RWPE2 (cell line): ENCODE measurements at regions not wholly inside any gene's neighbourhood (a gene's known extent, or its start where the extent isn't known, plus 50 kb on each side); places are given as distances from the start of the nearest gene placed in this dataset.
A peak's percentile ranks its signal among the peaks of the same experiment; 100 is the strongest.

Source experiments
- ATAC-seq: fragments of 200-7000 bp; cut with Tn5 transposase; 3 replicates; pipeline ENCODE4 v1.9.1; 2021; ENCODE audit warnings: low read depth
- DNase-seq: peaks from one replicate; pipeline ENCODE4 v3.0.0-alpha.2; 2020; ENCODE audit warnings: low spot score
- H3K27ac ChIP-seq: fragments of 450-650 bp; 2 replicates; pipeline ENCODE4 v1.5.1; 2017; ENCODE audit warnings: mild to moderate bottlenecking; ENCODE audit not compliant: poor library complexity, severe bottlenecking
- H3K27me3 ChIP-seq: fragments of 250-450 bp; sonication (Bioruptor Pico); 2 replicates; pipeline ENCODE4 v1.5.1; 2021; ENCODE audit warnings: mild to moderate bottlenecking, moderate library complexity; ENCODE audit not compliant: insufficient read depth, poor library complexity, severe bottlenecking
- H3K36me3 ChIP-seq: fragments of 250-450 bp; sonication (Bioruptor Pico); 2 replicates; pipeline ENCODE4 v1.5.1; 2020; ENCODE audit warnings: low read depth, mild to moderate bottlenecking, moderate library complexity
- H3K4me1 ChIP-seq: fragments of 250-450 bp; sonication (Bioruptor Pico); 2 replicates; pipeline ENCODE4 v1.5.1; 2021; ENCODE audit warnings: mild to moderate bottlenecking, moderate library complexity; ENCODE audit not compliant: insufficient read depth, poor library complexity, severe bottlenecking
- H3K4me3 ChIP-seq: fragments of 250-450 bp; sonication (Bioruptor Pico); 2 replicates; pipeline ENCODE4 v1.5.1; 2021; ENCODE audit warnings: mild to moderate bottlenecking, moderate library complexity; ENCODE audit not compliant: severe bottlenecking
- H3K9me3 ChIP-seq: fragments of 250-450 bp; sonication (Bioruptor Pico); 2 replicates; pipeline ENCODE4 v1.5.1; 2021; ENCODE audit warnings: mild to moderate bottlenecking, moderate library complexity; ENCODE audit not compliant: severe bottlenecking
- CTCF ChIP-seq: fragments of 450-650 bp; IDR thresholded peaks from one replicate; pipeline ENCODE4 v1.5.1; 2017; ENCODE audit warnings: mild to moderate bottlenecking, moderate library complexity; ENCODE audit not compliant: poor library complexity, severe bottlenecking

- no peak overlapping the region for H3K27ac ChIP-seq
- H3K36me3 ChIP-seq: no peaks in the 10 kb centered on the region
- no peak overlapping the region for H3K4me3 ChIP-seq
- ATAC-seq (no peak), DNase-seq (no peak)
- TF ChIP-seq CTCF: peak; percentile 9
- no peaks in the 10 kb centered on the region for H3K4me1 ChIP-seq
- H3K27me3 ChIP-seq: no peaks in the 10 kb centered on the region
- no peaks in the 10 kb centered on the region for H3K9me3 ChIP-seq
These were observed 505.6 kb downstream of the RAPGEF2 start for GRCh38 chr4:159608436-159608835.

- no peak for DNase-seq
- ATAC-seq: no peak
- no peak overlapping the region for H3K4me3 ChIP-seq
These were observed 529.2 kb downstream of the RAPGEF2 start for GRCh38 chr4:159632031-159632430.

GRCh38 chr4:159639671-159640323 is 536.9 kb downstream of the RAPGEF2 start:
- ATAC-seq (peak; percentile 53; the same call in 2 of the 3 replicates), DNase-seq (no peak)
- Histone ChIP-seq H3K36me3 (no peaks in the 10 kb centered on the region), H3K27me3 (no peaks in the 10 kb centered on the region), H3K27ac (no peak overlapping the region), H3K9me3 (no peaks in the 10 kb centered on the region), H3K4me3 (no peak overlapping the region), H3K4me1 (no peaks in the 10 kb centered on the region)
- TF ChIP-seq CTCF: no peak

More at GRCh38 chr4:159632031-159632430, 529.2 kb downstream of the RAPGEF2 start:
- no peak for TF ChIP-seq CTCF
- H3K9me3 ChIP-seq: no peaks in the 10 kb centered on the region
- H3K27ac ChIP-seq: no peak overlapping the region
- H3K27me3 ChIP-seq: no peaks in the 10 kb centered on the region
- H3K36me3 ChIP-seq: no peaks in the 10 kb centered on the region
- no peaks in the 10 kb centered on the region for H3K4me1 ChIP-seq

- Histone ChIP-seq H3K4me3 (no peak overlapping the region), H3K27me3 (no peaks in the 10 kb centered on the region), H3K27ac (no peak overlapping the region), H3K9me3 (no peaks in the 10 kb centered on the region), H3K4me1 (no peaks in the 10 kb centered on the region), H3K36me3 (no peaks in the 10 kb centered on the region)
- DNase-seq (no peak), ATAC-seq (no peak)
- TF ChIP-seq CTCF: no peak
These were observed 546.4 kb downstream of the RAPGEF2 start for GRCh38 chr4:159649237-159649636.

- Histone ChIP-seq H3K27ac (no peak overlapping the region), H3K9me3 (no peaks in the 10 kb centered on the region), H3K4me3 (no peak overlapping the region), H3K36me3 (no peaks in the 10 kb centered on the region), H3K27me3 (no peaks in the 10 kb centered on the region), H3K4me1 (peaks cover 7% of the 10 kb centered on the region)
- DNase-seq (no peak), ATAC-seq (no peak)
- TF ChIP-seq CTCF: no peak
These were observed 550.0 kb downstream of the RAPGEF2 start for GRCh38 chr4:159652871-159653270.
